ENCODE measurements at regions not wholly inside any gene's neighbourhood (a gene's known extent, or its start where the extent isn't known, plus 50 kb on each side); places are given as distances from the start of the nearest gene placed in this dataset.

DNA sequence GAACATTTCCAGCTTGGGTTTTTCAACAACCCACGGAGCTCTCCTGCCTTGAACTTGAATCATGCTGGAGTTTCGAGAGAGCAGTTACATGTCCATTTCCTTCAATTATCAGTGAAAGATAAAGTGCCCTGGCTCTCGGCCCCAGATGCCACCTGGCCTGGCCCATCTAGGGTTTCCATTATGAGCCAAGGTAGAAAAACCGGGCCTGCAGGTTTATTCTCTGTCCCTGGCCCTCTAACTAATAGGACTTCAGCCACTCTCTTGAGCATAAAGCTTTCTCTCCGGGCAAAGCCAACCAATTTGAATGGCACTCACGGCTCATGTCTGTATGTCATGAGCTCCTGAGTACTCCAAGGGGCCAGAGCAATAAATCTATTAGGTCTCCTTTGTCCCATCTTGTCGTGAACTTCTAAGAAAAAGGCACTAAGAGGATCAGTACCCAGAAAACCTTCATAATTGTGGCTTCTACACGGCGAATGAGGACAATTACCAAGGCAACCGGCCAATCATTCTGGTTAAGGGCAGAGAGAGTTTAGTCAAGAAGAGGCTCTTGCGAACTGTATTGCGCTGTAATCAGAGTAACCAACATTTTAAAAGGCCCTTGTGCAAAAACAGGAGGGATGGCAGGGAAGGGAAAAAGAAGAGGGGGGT lies 392.3 kb downstream of the MED13L start:
- 47 to 51% methylated on average over 12 of the region's 12 CpGs for WGBS, 2 experiments (ENCODE audit: low coverage in 1 of 2, low lambda C conversion rate in 2 of 2, missing lambda C conversion rate in 2 of 2)
- no peaks in the 10 kb centered on the region for H4K20me1 ChIP-seq (ENCODE audit: insufficient read depth)
- H3K9me2 ChIP-seq (ENCODE audit: insufficient read depth) = no peaks in the 10 kb centered on the region
- DNase-seq = no peak
- H3F3A ChIP-seq (ENCODE audit: insufficient read depth) = no peaks in the 10 kb centered on the region
- no peak overlapping the region for H3K9ac ChIP-seq
- H3K4me3 ChIP-seq = no peak overlapping the region
- H3K79me2 ChIP-seq (ENCODE audit: insufficient read depth) = no peaks in the 10 kb centered on the region
- no peak overlapping the region for H2AFZ ChIP-seq
- no peak overlapping the region for H3K4me2 ChIP-seq (ENCODE audit: unreplicated experiment)
- no peak overlapping the region for H3K27ac ChIP-seq
- no peaks in the 10 kb centered on the region for H3K4me1 ChIP-seq (ENCODE audit: insufficient read depth)
- peaks cover 10% of the 10 kb centered on the region for H3K27me3 ChIP-seq (replicated peaks; ENCODE audit: insufficient read depth)
- no peaks in the 10 kb centered on the region for H3K36me3 ChIP-seq (ENCODE audit: low read depth)
- TF ChIP-seq EZH2 (IDR thresholded peaks at IDR 0.05; ENCODE audit: insufficient read depth, poor library complexity, severe bottlenecking) (no peak), EZH2phosphoT487 (IDR thresholded peaks at IDR 0.05; ENCODE audit: insufficient read depth, low read depth) (no peak)
- in situ Hi-C loops (cut with MboI) = no loop called here
- no peaks in the 10 kb centered on the region for H3K9me3 ChIP-seq (ENCODE audit: low read depth)

DNA sequence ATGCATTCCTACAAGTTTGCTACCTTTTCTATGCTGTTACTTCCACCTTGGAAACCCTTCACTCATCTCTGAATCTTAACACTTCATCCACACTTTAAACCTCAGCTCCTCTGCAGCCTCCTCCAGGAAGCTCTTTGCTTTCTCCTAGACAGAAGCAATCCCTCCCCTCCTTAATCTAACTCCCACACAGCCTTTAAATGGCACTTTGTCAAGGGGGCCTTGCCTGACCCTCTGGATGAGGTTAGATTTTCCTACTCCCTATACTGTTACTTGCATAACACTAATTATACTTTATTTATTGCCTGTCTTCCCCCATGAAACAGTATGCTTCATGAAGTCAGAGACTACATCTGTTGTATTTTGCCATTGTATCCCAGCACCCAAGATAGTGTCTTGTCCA lies 394.6 kb downstream of the MED13L start:
- Histone ChIP-seq H3K27me3 (replicated peaks; ENCODE audit: insufficient read depth) (peaks cover 10% of the 10 kb centered on the region), H3K27ac (no peak overlapping the region), H3F3A (ENCODE audit: insufficient read depth) (no peaks in the 10 kb centered on the region), H2AFZ (no peak overlapping the region), H3K9me2 (ENCODE audit: insufficient read depth) (no peaks in the 10 kb centered on the region), H3K79me2 (ENCODE audit: insufficient read depth) (no peaks in the 10 kb centered on the region), H4K20me1 (ENCODE audit: insufficient read depth) (no peaks in the 10 kb centered on the region), H3K9ac (no peak overlapping the region), H3K4me1 (ENCODE audit: insufficient read depth) (no peaks in the 10 kb centered on the region), H3K4me3 (no peak overlapping the region), H3K4me2 (ENCODE audit: unreplicated experiment) (no peak overlapping the region), H3K36me3 (ENCODE audit: low read depth) (no peaks in the 10 kb centered on the region), H3K9me3 (ENCODE audit: low read depth) (no peaks in the 10 kb centered on the region)
- no peak for TF ChIP-seq EZH2 (IDR thresholded peaks at IDR 0.05; ENCODE audit: insufficient read depth, poor library complexity, severe bottlenecking)
- in situ Hi-C loops (cut with MboI) = no loop called here
- DNase-seq = no peak

DNA sequence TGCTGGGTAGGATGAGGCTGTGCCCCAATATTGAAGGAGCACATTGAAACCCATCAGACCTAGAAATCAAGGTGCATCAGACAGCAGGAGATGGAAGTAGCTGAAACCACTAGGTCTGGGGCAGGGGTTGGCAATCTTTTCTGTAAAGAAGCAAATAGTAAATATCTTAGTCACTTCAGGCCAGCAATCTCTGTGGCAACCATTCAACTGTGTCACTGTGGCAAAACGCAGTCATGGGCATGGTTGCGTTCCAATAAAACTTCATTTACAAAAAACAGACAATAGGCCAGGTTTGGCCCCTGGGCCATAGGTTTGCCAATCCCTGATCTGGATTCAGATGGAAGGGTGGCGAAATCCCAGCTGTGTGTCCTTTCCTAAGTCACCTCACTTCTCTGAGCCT lies 397.3 kb downstream of the MED13L start:
- Histone ChIP-seq H3K4me2 (ENCODE audit: unreplicated experiment) (no peak overlapping the region), H3K9me2 (ENCODE audit: insufficient read depth) (no peaks in the 10 kb centered on the region), H3K27ac (no peak overlapping the region), H3K79me2 (ENCODE audit: insufficient read depth) (no peaks in the 10 kb centered on the region), H3F3A (ENCODE audit: insufficient read depth) (no peaks in the 10 kb centered on the region), H3K9ac (no peak overlapping the region), H4K20me1 (ENCODE audit: insufficient read depth) (no peaks in the 10 kb centered on the region), H2AFZ (no peak overlapping the region), H3K4me3 (no peak overlapping the region), H3K36me3 (ENCODE audit: low read depth) (no peaks in the 10 kb centered on the region), H3K9me3 (ENCODE audit: low read depth) (no peaks in the 10 kb centered on the region), H3K27me3 (replicated peaks; ENCODE audit: insufficient read depth) (peaks cover 10% of the 10 kb centered on the region; the same call in 1 of the 2 replicates), H3K4me1 (ENCODE audit: insufficient read depth) (no peaks in the 10 kb centered on the region)
- no peak for TF ChIP-seq EZH2phosphoT487 (IDR thresholded peaks at IDR 0.05; ENCODE audit: insufficient read depth, low read depth)
- no peak for TF ChIP-seq EZH2 (IDR thresholded peaks at IDR 0.05; ENCODE audit: insufficient read depth, poor library complexity, severe bottlenecking)
- WGBS, 2 experiments (ENCODE audit: low coverage in 1 of 2, low lambda C conversion rate in 2 of 2, missing lambda C conversion rate in 2 of 2) = 42 to 48% methylated on average over 3 of the region's 3 CpGs
- in situ Hi-C loops (cut with MboI) = no loop called here
- DNase-seq = no peak

DNA sequence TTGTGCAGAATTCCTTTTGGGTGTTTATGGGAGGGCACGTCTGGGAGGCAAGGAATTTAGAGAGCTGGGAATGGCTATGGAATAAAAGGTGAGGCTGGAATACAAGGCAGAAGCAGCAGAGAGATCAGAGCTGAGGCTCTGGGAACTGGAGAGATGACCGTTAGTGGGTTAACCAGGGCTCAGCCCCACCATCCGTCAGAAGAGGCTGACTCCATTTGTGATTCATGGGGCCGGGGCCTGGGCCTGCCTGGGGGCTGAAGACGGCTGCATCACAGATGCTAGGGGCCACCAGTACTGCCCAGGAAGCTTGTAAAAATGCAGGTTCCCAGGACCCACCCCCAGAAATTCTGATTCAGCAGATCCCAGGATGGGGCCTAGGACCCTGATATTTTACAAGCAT lies 398.1 kb downstream of the MED13L start:
- no peak overlapping the region for H2AFZ ChIP-seq
- in situ Hi-C loops (cut with MboI) = no loop called here
- 14 to 20% methylated on average over 5 of the region's 5 CpGs for WGBS, 2 experiments (ENCODE audit: low coverage in 1 of 2, low lambda C conversion rate in 2 of 2, missing lambda C conversion rate in 2 of 2)

More for the DNA sequence above, 398.1 kb downstream of the MED13L start:
- no peaks in the 10 kb centered on the region for H3K9me3 ChIP-seq (ENCODE audit: low read depth)
- peaks cover 7% of the 10 kb centered on the region; the same call in 1 of the 2 replicates for H3K27me3 ChIP-seq (replicated peaks; ENCODE audit: insufficient read depth)
- H3K27ac ChIP-seq = no peak overlapping the region
- H3K4me2 ChIP-seq (ENCODE audit: unreplicated experiment) = no peak overlapping the region
- no peaks in the 10 kb centered on the region for H3K36me3 ChIP-seq (ENCODE audit: low read depth)
- H3K9ac ChIP-seq = no peak overlapping the region
- no peaks in the 10 kb centered on the region for H3F3A ChIP-seq (ENCODE audit: insufficient read depth)
- no peak for DNase-seq
- H3K4me3 ChIP-seq = no peak overlapping the region
- TF ChIP-seq EZH2phosphoT487 (IDR thresholded peaks at IDR 0.05; ENCODE audit: insufficient read depth, low read depth) (no peak), EZH2 (IDR thresholded peaks at IDR 0.05; ENCODE audit: insufficient read depth, poor library complexity, severe bottlenecking) (no peak)
- no peaks in the 10 kb centered on the region for H4K20me1 ChIP-seq (ENCODE audit: insufficient read depth)
- no peaks in the 10 kb centered on the region for H3K9me2 ChIP-seq (ENCODE audit: insufficient read depth)
- no peaks in the 10 kb centered on the region for H3K4me1 ChIP-seq (ENCODE audit: insufficient read depth)
- no peaks in the 10 kb centered on the region for H3K79me2 ChIP-seq (ENCODE audit: insufficient read depth)

Measured in GM23248 (cell line).